Stomach (tissue), 4 donors: ENCODE measurements at regions not wholly inside any gene's neighbourhood (a gene's known extent, or its start where the extent isn't known, plus 50 kb on each side); places are given as distances from the start of the nearest gene placed in this dataset.
"Not testable (repeated sequence)": the region's sequence is repeated elsewhere in the genome, so short reads cannot be mapped to it uniquely, and the experiment has no call there.

Experiments used
- CTCF ChIP-seq, 7 experiments: fragments of 450-650 bp in 4 of 7; fragments of 200-600 bp in 3 of 7; sonication (generic) in 3 of 7; IDR thresholded peaks; one replicate each; pipeline ENCODE4 v1.5.1; 2016 to 2019; ENCODE audit warnings: antibody characterized with exemption in 7 of 7, control low read depth in 2 of 7, mild to moderate bottlenecking in 1 of 7
- POLR2A ChIP-seq, 4 donors: fragments of 450-650 bp; IDR thresholded peaks; one replicate each; pipeline ENCODE4 v1.6.1; 2016; ENCODE audit warnings: antibody characterized with exemption in 4 of 4, control low read depth in 2 of 4, mild to moderate bottlenecking in 1 of 4, moderate library complexity in 1 of 4

- not testable (repeated sequence) for TF ChIP-seq POLR2A, CTCF (IDR thresholded peaks at IDR 0.05)
These were observed 163.8 kb downstream of the SHANK2 start for GRCh38 chr11:71088314-71089215.
